ENCODE measurements at regions not wholly inside any gene's neighbourhood (a gene's known extent, or its start where the extent isn't known, plus 50 kb on each side); places are given as distances from the start of the nearest gene placed in this dataset.
"Not testable (repeated sequence)": the region's sequence is repeated elsewhere in the genome, so short reads cannot be mapped to it uniquely, and the experiment has no call there.

DNA sequence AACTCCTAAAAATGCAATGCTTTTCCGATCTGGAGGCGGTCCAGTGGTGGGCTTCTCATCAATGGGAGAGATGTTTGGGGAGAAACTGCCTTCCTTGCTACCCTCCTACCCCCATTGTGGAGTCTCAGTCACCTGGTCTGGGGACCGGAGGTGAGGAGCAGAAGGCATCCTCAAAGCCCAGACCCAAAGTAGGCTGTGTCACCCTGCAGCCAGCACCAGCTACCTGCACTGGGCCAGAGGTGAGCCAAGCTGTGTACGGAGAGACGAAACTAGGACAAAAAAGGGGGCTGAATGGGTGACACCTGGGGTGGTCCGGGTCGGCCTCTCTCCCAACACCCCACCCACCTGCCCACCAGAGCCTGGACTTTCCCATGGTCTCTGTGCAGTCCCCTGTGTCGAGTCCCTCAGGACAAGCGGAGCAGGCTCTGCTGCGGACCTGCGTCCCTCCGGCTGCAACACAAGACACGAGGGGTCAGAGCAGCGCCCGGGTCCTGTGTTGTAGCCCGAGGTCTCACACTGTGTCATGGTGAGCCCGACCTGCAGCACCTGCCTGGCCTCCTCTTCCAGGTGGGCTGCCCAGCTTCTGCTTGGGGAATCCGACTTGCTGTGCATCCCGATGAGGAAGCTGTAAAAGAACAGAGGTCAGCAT lies 68.0 kb upstream of the RMP24 start:
- FAIRE-seq (no peak), DNase-seq (ENCODE audit: insufficient read length, low spot score) (no peak)
- no peak for TF ChIP-seq SPI1 (IDR thresholded peaks at IDR 0.05; ENCODE audit: low read depth, low read length)
- TF ChIP-seq POLR2AphosphoS5 (IDR thresholded peaks at IDR 0.05; ENCODE audit: low read depth, low read length), result no peak
- TF ChIP-seq PAX5 (IDR thresholded peaks at IDR 0.05; ENCODE audit: insufficient read depth, low read length, severe bottlenecking), result no peak
- no peak for TF ChIP-seq TAF1 (IDR thresholded peaks at IDR 0.05; ENCODE audit: low read depth, low read length)
- no peak for TF ChIP-seq POLR2A (IDR thresholded peaks at IDR 0.05; ENCODE audit: low read depth, low read length)
- no peak for TF ChIP-seq POU2F2 (IDR thresholded peaks at IDR 0.05; ENCODE audit: low read depth, low read length)

DNA sequence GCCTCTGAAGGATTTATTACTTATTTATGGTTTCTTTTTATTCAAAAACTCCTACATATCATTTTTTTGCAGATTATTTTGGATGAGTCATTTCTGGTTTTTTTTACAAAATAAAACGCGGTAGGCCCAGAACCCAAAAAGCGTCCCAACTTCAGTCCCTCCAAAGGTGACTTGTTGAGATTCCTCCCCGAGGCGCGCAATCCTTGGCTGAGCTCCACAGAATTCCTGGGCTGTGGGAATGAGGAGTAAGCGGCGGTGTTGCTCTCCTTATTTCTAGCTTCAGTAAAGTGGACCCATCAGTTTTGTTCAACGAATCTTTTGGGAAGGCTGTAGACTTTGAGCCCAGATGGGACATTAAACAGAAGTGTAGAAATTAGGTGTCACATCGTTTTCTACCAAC lies 67.0 kb upstream of the RMP24 start:
- no peak for FAIRE-seq
- DNase-seq (ENCODE audit: insufficient read length, low spot score), result no peak
- TF ChIP-seq SPI1 (IDR thresholded peaks at IDR 0.05; ENCODE audit: low read depth, low read length), result no peak
- TF ChIP-seq PAX5 (IDR thresholded peaks at IDR 0.05; ENCODE audit: insufficient read depth, low read length, severe bottlenecking), result no peak
- no peak for TF ChIP-seq POU2F2 (IDR thresholded peaks at IDR 0.05; ENCODE audit: low read depth, low read length)
- no peak for TF ChIP-seq POLR2AphosphoS5 (IDR thresholded peaks at IDR 0.05; ENCODE audit: low read depth, low read length)
- TF ChIP-seq TAF1 (IDR thresholded peaks at IDR 0.05; ENCODE audit: low read depth, low read length), result no peak
- TF ChIP-seq POLR2A (IDR thresholded peaks at IDR 0.05; ENCODE audit: low read depth, low read length), result no peak

DNA sequence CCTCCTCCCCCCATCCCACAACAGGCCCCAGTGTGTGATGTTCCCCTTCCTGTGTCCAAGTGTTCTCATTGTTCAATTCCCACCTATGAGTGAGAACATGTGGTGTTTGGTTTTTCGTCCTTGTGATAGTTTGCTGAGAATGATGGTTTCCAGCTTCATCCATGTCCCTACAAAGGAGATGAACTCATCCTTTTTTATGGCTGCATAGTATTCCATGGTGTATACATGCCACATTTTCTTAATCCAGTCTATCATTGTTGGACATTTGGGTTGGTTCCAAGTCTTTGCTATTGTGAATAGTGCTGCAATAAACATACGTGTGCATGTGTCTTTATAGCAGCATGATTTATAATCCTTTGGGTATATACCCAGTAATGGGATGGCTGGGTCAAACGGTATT lies 66.2 kb upstream of the RMP24 start:
- FAIRE-seq; DNase-seq (ENCODE audit: insufficient read length, low spot score): not testable (repeated sequence)

DNA sequence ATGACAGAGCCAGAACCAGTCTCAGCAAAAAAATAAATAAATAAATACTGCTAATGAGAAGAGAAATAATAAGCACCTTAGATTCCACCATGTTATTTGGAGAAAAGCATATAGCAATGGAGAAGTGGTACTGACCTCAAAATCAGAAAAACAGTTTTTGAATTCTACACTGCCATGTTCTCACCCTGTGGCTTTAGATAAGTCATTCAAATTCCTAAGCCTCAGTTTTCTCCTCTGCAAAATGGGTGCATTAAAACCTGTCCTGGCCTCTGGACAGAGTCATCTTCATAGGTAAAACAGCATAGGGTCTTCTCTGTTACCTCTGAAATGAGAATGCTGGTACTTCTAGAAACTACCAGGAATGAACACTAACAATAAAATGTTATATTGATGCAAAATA lies 62.2 kb upstream of the RMP24 start:
- DNase-seq (ENCODE audit: insufficient read length, low spot score) (no peak), FAIRE-seq (no peak)
- TF ChIP-seq TAF1 (IDR thresholded peaks at IDR 0.05; ENCODE audit: low read depth, low read length) (no peak), POLR2A (IDR thresholded peaks at IDR 0.05; ENCODE audit: low read depth, low read length) (no peak), POU2F2 (IDR thresholded peaks at IDR 0.05; ENCODE audit: low read depth, low read length) (no peak), PAX5 (IDR thresholded peaks at IDR 0.05; ENCODE audit: insufficient read depth, low read length, severe bottlenecking) (no peak), POLR2AphosphoS5 (IDR thresholded peaks at IDR 0.05; ENCODE audit: low read depth, low read length) (no peak), SPI1 (IDR thresholded peaks at IDR 0.05; ENCODE audit: low read depth, low read length) (no peak)

DNA sequence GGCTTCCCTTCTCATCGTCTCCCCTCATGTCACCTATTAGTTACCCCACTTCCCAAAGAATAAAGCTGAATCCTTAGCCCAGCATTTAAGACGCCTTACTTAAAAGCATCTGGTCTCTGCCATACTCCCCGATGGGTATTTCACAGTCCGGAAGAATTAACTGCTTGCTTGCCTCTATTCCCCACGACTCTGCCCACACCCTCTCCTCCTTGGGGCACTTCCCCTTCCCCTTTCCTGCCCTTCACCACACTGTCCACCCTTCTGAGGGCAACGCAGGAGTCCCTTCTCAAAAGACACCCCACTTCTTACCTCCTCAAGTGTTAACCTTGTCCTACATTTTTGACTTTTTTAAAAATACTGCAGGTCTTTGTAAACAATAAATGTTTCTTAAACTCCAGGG lies 60.1 kb upstream of the RMP24 start:
- TF ChIP-seq PAX5 (IDR thresholded peaks at IDR 0.05; ENCODE audit: insufficient read depth, low read length, severe bottlenecking), result no peak
- TF ChIP-seq POLR2AphosphoS5 (IDR thresholded peaks at IDR 0.05; ENCODE audit: low read depth, low read length), result no peak
- TF ChIP-seq POLR2A (IDR thresholded peaks at IDR 0.05; ENCODE audit: low read depth, low read length), result no peak
- TF ChIP-seq SPI1 (IDR thresholded peaks at IDR 0.05; ENCODE audit: low read depth, low read length), result no peak
- TF ChIP-seq POU2F2 (IDR thresholded peaks at IDR 0.05; ENCODE audit: low read depth, low read length), result no peak
- no peak for TF ChIP-seq TAF1 (IDR thresholded peaks at IDR 0.05; ENCODE audit: low read depth, low read length)
- no peak for FAIRE-seq
- no peak for DNase-seq (ENCODE audit: insufficient read length, low spot score)

DNA sequence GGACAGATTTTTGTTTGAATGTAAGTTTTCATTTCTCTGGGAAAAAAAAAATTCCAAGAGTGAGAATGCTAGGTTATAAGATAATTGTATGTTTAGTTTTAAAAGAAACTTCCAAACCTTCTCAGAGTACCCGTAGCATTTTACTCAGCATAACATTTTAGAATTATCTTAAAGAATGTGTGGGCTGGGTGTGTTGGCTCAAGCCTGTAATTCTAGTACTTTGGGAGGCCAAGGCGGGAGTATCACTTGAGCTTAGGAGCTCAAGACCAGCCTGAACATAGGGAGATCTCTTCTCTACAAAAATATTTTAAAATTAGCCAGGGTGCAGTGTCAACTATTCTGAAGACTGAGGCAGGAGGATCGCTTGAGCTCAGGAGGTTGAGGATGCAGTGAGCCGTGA lies 57.4 kb upstream of the RMP24 start:
- DNase-seq (ENCODE audit: insufficient read length, low spot score) (no peak), FAIRE-seq (no peak)
- TF ChIP-seq TAF1 (IDR thresholded peaks at IDR 0.05; ENCODE audit: low read depth, low read length) (no peak), POLR2A (IDR thresholded peaks at IDR 0.05; ENCODE audit: low read depth, low read length) (no peak), POU2F2 (IDR thresholded peaks at IDR 0.05; ENCODE audit: low read depth, low read length) (no peak), POLR2AphosphoS5 (IDR thresholded peaks at IDR 0.05; ENCODE audit: low read depth, low read length) (no peak), SPI1 (IDR thresholded peaks at IDR 0.05; ENCODE audit: low read depth, low read length) (no peak), PAX5 (IDR thresholded peaks at IDR 0.05; ENCODE audit: insufficient read depth, low read length, severe bottlenecking) (no peak)

DNA sequence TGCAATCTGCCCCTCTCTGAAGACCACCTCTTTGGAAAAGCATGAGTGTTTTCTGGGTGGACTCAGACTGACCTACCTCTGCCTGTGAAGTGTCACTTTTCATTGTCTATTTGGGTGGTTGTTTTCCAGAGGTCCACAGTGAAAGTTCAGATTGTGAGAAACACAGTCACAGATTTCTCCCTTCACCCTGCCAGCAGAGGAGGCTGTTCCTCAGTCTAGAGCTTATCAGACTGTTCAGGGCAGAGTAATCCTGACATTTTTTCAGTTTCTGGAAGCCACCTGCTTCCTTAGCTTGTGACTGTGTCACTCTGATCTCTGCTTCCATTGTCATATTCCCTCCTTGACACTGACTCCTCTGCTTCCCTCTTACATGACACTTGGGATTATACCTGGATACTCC lies 55.4 kb upstream of the RMP24 start:
- DNase-seq (ENCODE audit: insufficient read length, low spot score) (no peak), FAIRE-seq (no peak)
- TF ChIP-seq TAF1 (IDR thresholded peaks at IDR 0.05; ENCODE audit: low read depth, low read length) (no peak), POLR2AphosphoS5 (IDR thresholded peaks at IDR 0.05; ENCODE audit: low read depth, low read length) (no peak), POU2F2 (IDR thresholded peaks at IDR 0.05; ENCODE audit: low read depth, low read length) (no peak), SPI1 (IDR thresholded peaks at IDR 0.05; ENCODE audit: low read depth, low read length) (no peak), PAX5 (IDR thresholded peaks at IDR 0.05; ENCODE audit: insufficient read depth, low read length, severe bottlenecking) (no peak), POLR2A (IDR thresholded peaks at IDR 0.05; ENCODE audit: low read depth, low read length) (no peak)

DNA sequence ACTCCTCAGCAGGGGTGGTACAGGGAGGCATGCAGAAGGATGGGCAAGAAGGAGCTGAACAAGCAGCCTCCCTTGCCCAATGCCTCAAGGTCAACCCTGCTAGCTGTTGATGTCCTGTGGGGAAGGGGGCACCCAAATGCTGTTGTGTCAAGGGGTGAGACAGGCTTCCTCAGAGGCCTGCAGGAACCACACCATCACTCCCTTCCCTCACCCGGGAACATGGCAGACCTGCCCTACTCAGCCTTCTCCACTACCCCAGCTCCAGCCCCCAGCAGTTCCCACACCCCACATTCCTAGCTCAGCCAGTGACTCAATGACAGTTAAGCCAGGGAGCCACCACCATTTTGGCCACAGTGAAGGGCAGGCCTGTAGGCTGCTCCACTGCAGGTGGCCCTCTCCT lies 53.9 kb upstream of the RMP24 start:
- TF ChIP-seq POU2F2 (IDR thresholded peaks at IDR 0.05; ENCODE audit: low read depth, low read length) (no peak), PAX5 (IDR thresholded peaks at IDR 0.05; ENCODE audit: insufficient read depth, low read length, severe bottlenecking) (no peak), SPI1 (IDR thresholded peaks at IDR 0.05; ENCODE audit: low read depth, low read length) (no peak), POLR2A (IDR thresholded peaks at IDR 0.05; ENCODE audit: low read depth, low read length) (no peak), POLR2AphosphoS5 (IDR thresholded peaks at IDR 0.05; ENCODE audit: low read depth, low read length) (no peak), TAF1 (IDR thresholded peaks at IDR 0.05; ENCODE audit: low read depth, low read length) (no peak)
- FAIRE-seq, result no peak

DNA sequence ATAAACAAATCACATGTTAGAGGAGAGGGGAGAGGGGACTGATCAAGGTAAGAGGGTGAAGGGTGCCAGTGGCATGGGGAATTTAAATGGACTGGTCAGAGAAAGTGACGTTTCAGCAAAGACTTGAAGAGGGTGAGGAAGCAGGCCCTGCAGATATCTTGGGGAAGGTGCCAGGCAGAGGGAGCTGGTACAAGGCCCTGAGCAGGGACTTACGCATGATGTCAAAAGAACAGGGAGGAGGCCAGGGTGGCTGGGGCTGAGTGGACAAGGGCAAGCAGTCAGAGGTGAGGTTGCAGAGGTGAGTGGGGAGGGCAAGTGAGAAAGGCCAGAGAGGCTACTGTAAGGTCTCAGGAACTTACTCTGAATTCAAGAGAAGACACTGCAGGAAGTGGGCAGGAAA lies 53.3 kb upstream of the RMP24 start:
- FAIRE-seq (no peak), DNase-seq (ENCODE audit: insufficient read length, low spot score) (no peak)
- TF ChIP-seq SPI1 (IDR thresholded peaks at IDR 0.05; ENCODE audit: low read depth, low read length), result no peak
- no peak for TF ChIP-seq POLR2A (IDR thresholded peaks at IDR 0.05; ENCODE audit: low read depth, low read length)
- no peak for TF ChIP-seq POLR2AphosphoS5 (IDR thresholded peaks at IDR 0.05; ENCODE audit: low read depth, low read length)
- TF ChIP-seq PAX5 (IDR thresholded peaks at IDR 0.05; ENCODE audit: insufficient read depth, low read length, severe bottlenecking), result no peak
- no peak for TF ChIP-seq TAF1 (IDR thresholded peaks at IDR 0.05; ENCODE audit: low read depth, low read length)
- TF ChIP-seq POU2F2 (IDR thresholded peaks at IDR 0.05; ENCODE audit: low read depth, low read length), result no peak

More for the DNA sequence above, 53.9 kb upstream of the RMP24 start:
- no peak for DNase-seq (ENCODE audit: insufficient read length, low spot score)

DNA sequence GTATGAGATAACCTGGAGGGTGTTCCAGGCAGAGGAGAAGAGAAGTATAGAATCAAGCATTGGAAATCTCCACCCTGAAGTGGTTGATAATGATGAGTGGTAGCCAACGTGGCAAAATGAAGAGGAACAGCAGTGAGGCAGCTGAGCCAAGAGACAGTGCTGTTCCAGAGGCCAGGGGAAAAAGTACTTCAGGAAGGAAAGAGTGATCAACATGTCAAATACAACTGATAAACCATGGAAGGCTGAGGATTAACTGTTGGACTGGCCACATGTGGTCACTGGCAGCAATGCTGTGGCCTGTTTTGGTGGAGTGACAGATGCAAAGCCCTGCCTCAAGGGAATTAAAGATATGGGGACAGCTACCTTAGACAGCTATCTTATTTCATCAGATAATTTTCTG lies 51.9 kb upstream of the RMP24 start:
- no peak for FAIRE-seq
- TF ChIP-seq POLR2A (IDR thresholded peaks at IDR 0.05; ENCODE audit: low read depth, low read length) (no peak), SPI1 (IDR thresholded peaks at IDR 0.05; ENCODE audit: low read depth, low read length) (no peak), PAX5 (IDR thresholded peaks at IDR 0.05; ENCODE audit: insufficient read depth, low read length, severe bottlenecking) (no peak), POLR2AphosphoS5 (IDR thresholded peaks at IDR 0.05; ENCODE audit: low read depth, low read length) (no peak), POU2F2 (IDR thresholded peaks at IDR 0.05; ENCODE audit: low read depth, low read length) (no peak), TAF1 (IDR thresholded peaks at IDR 0.05; ENCODE audit: low read depth, low read length) (no peak)
- DNase-seq (ENCODE audit: insufficient read length, low spot score), result no peak

Measured in GM12891 (cell line).